DMS53 treated with DMSO at 0.1 percent for 48 hours (cell line): ENCODE measurements at regions not wholly inside any gene's neighbourhood (a gene's known extent, or its start where the extent isn't known, plus 50 kb on each side); places are given as distances from the start of the nearest gene placed in this dataset.
A peak's percentile ranks its signal among the peaks of the same experiment; 100 is the strongest.
"Not testable (repeated sequence)": the region's sequence is repeated elsewhere in the genome, so short reads cannot be mapped to it uniquely, and the experiment has no call there.

Source experiments
- DNase-seq: peaks from one replicate; lab custom pipeline; 2025; ENCODE audit not compliant: unreplicated experiment; lab: John Stamatoyannopoulos, UW

- DNase-seq = no peak
Measured at GRCh38 chr15:25067725-25068309, 113.0 kb downstream of the SNRPN start.

GRCh38 chr15:25068696-25069095 lies 113.9 kb downstream of the SNRPN start:
- DNase-seq = no peak

- no peak for DNase-seq
Measured at GRCh38 chr15:25070353-25070963, 115.7 kb downstream of the SNRPN start.

GRCh38 chr15:25072857-25073476 lies 118.2 kb downstream of the SNRPN start:
- DNase-seq = no peak

GRCh38 chr15:25087137-25087536 lies 132.3 kb downstream of the SNRPN start:
- no peak for DNase-seq

GRCh38 chr15:25088261-25088790 lies 133.5 kb downstream of the SNRPN start:
- DNase-seq = no peak

- DNase-seq = no peak
Measured at GRCh38 chr15:25089577-25089976, 134.8 kb downstream of the SNRPN start.

GRCh38 chr15:25090073-25090733 lies 135.4 kb downstream of the SNRPN start:
- no peak for DNase-seq

GRCh38 chr15:25091421-25092158 lies 136.8 kb downstream of the SNRPN start:
- DNase-seq = no peak

- DNase-seq = no peak
Measured at GRCh38 chr15:25092661-25093060, 137.9 kb downstream of the SNRPN start.

GRCh38 chr15:25093455-25094029 lies 138.8 kb downstream of the SNRPN start:
- DNase-seq = no peak

GRCh38 chr15:25094066-25094465 lies 139.3 kb downstream of the SNRPN start:
- no peak for DNase-seq

GRCh38 chr15:25094519-25094918 lies 139.7 kb downstream of the SNRPN start:
- DNase-seq = no peak

GRCh38 chr15:25095179-25095578 lies 140.4 kb downstream of the SNRPN start:
- no peak for DNase-seq

GRCh38 chr15:25099966-25100365 lies 145.2 kb downstream of the SNRPN start:
- not testable (repeated sequence) for DNase-seq

- DNase-seq = no peak
Measured at GRCh38 chr15:25106209-25106608, 151.4 kb downstream of the SNRPN start.

- no peak for DNase-seq
Measured at GRCh38 chr15:25133804-25134203, 179.0 kb downstream of the SNRPN start.

- DNase-seq = no peak
Measured at GRCh38 chr15:25134546-25134945, 179.8 kb downstream of the SNRPN start.

- peak; percentile 6 for DNase-seq
Measured at GRCh38 chr15:25136119-25136518, 181.3 kb downstream of the SNRPN start.

GRCh38 chr15:25137013-25137412 lies 182.2 kb downstream of the SNRPN start:
- DNase-seq = no peak

GRCh38 chr15:25169318-25169717 lies 214.5 kb downstream of the SNRPN start:
- DNase-seq = no peak
